Esophagus squamous epithelium (tissue), 5 donors: ENCODE measurements at regions not wholly inside any gene's neighbourhood (a gene's known extent, or its start where the extent isn't known, plus 50 kb on each side); places are given as distances from the start of the nearest gene placed in this dataset.

Source experiments
- DNase-seq: peaks from one replicate; lab custom pipeline; 2025; lab: John Stamatoyannopoulos, UW
- H3K27ac ChIP-seq, 4 donors: fragments of 200-600 bp; sonication (generic); one replicate each; pipeline ENCODE4 v1.5.1; 2016 to 2019; ENCODE audit warnings: mild to moderate bottlenecking in 1 of 4
- H3K27me3 ChIP-seq, 4 donors: fragments of 200-600 bp; sonication (generic); 1 replicate in 3 of 4; 2 replicates in 1 of 4; pipeline versions ENCODE4 v1.5.1 to v1.6.0; 2017 to 2021; ENCODE audit warnings: antibody characterized with exemption in 1 of 4
- H3K36me3 ChIP-seq, 3 donors: fragments of 200-600 bp; sonication (generic); one replicate each; pipeline ENCODE4 v1.5.1; 2016 to 2019
- H3K4me1 ChIP-seq, 3 donors: fragments of 200-600 bp; sonication (generic); one replicate each; pipeline ENCODE4 v1.5.1; 2017 to 2019
- H3K4me3 ChIP-seq, 4 donors: fragments of 200-600 bp; sonication (generic); 1 replicate in 3 of 4; 2 replicates in 1 of 4; pipeline ENCODE4 v1.5.1; 2016 to 2019; ENCODE audit warnings: mild to moderate bottlenecking in 2 of 4, moderate library complexity in 1 of 4
- H3K9me3 ChIP-seq, 3 donors: fragments of 200-600 bp; sonication (generic); one replicate each; pipeline ENCODE4 v1.5.1; 2016 to 2019
- CTCF ChIP-seq, 6 experiments: fragments of 450-650 bp in 4 of 6; fragments of 200-600 bp in 2 of 6; sonication (generic) in 2 of 6; IDR thresholded peaks; one replicate each; pipeline ENCODE4 v1.5.1; 2016 to 2019; ENCODE audit warnings: antibody characterized with exemption in 6 of 6, mild to moderate bottlenecking in 4 of 6, moderate library complexity in 4 of 6
- POLR2A ChIP-seq, 4 donors: fragments of 450-650 bp; IDR thresholded peaks; one replicate each; pipeline ENCODE4 v1.6.1; 2017; ENCODE audit warnings: antibody characterized with exemption in 4 of 4, mild to moderate bottlenecking in 4 of 4, moderate library complexity in 3 of 4
- WGBS, 2 donors: methylation state at CpG; one replicate each; pipeline ENCODE4 v1.1.5; 2018; 5-methylcytosine and 5-hydroxymethylcytosine counted together
- intact Hi-C: fragments of 100-400 bp; cut with DNase I; formaldehyde crosslinking; loops from one replicate; pipeline ENCODE4 v1.15.0; 2022
- donor health status: DM: yes; HTN: yes; CAD: no.

GRCh38 chr9:103757062-103757461, 337.0 kb upstream of the SMC2 start:
- 40 to 43% methylated on average over 3 of the region's 3 CpGs for WGBS, 2 donors
- no peak for DNase-seq
- Histone ChIP-seq H3K36me3 (no peaks in the 10 kb centered on the region), H3K9me3 (no peaks in the 10 kb centered on the region), H3K27me3 (no peaks in the 10 kb centered on the region), H3K4me1 (peaks cover 0 to 15% (median 13%) of the 10 kb centered on the region in 3 donors), H3K27ac (no peak overlapping the region), H3K4me3 (no peak overlapping the region)
- no peak for TF ChIP-seq CTCF (IDR thresholded peaks at IDR 0.05)
- no peak for TF ChIP-seq POLR2A (IDR thresholded peaks at IDR 0.05)
- intact Hi-C loops, result no loop called here

DNA sequence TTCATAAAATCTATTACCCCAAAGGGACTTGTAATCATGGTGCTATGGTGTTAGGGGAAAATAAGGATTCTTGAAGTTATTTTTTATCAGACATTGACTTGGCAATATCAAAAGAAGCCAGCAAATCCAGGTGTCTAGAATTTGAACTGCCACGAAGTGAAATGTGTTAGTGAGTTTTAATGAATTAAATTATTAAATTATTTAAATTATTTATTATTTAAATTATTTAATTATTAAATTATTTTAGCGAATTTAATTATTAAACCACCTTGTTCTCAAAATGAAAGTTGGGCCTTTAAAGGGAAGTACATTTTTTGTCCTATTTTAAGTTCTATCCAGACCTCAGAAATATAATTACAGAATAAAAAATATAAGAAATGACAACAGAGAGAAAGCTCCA, 332.6 kb upstream of the SMC2 start:
- H3K4me1 ChIP-seq, result peaks cover 0 to 7% (median 7%) of the 10 kb centered on the region in 3 donors
- H3K9me3 ChIP-seq, result no peaks in the 10 kb centered on the region
- intact Hi-C loops, result no loop called here
- H3K36me3 ChIP-seq, result no peaks in the 10 kb centered on the region
- no peak overlapping the region for H3K4me3 ChIP-seq
- no peak overlapping the region for H3K27ac ChIP-seq
- H3K27me3 ChIP-seq, result no peaks in the 10 kb centered on the region
- 50 to 58% methylated on average over 2 of the region's 2 CpGs for WGBS, 2 donors
- no peak for DNase-seq
- no peak for TF ChIP-seq POLR2A (IDR thresholded peaks at IDR 0.05)
- TF ChIP-seq CTCF (IDR thresholded peaks at IDR 0.05), result no peak

DNA sequence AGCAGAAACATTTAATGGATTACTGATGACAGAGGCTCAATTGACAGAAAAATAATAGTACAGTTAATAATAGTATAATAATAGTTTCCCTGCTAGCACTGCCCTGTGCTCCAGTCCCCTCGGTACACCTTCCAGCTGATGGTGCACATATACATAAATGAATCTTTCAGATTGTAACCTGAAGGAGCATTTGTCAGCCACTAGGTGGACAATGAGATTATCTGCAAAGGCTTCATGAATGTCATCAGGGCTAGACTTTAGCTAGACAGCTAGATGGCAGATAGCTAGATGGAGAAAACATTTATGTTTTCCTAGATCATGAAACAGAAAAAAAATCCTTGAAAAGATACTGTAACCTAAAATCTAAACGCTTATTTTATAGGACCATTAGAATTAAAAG, 304.4 kb upstream of the SMC2 start:
- intact Hi-C loops, result no loop called here

DNA sequence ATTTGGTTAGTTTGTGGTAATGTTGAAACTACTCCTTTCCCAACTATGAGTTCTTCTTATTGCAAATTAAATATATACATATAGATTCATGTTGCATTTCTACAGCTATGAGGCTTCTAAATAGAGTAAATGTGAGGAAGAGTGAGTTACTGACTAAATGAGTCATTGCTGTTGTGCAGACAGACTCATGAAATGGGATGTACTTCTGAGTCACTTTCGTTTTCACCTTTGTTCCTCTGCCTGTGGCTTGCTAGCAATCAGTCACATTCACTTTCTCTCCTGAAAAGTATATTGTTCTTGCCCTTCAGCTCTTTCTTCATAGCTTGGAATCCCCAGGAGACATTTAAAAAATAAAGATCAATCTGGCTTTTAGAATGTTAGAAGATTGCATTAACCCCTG, 295.5 kb upstream of the SMC2 start:
- TF ChIP-seq POLR2A (IDR thresholded peaks at IDR 0.05) (no peak), CTCF (IDR thresholded peaks at IDR 0.05) (no peak)
- intact Hi-C loops, result no loop called here
- 7 to 30% methylated on average over 1 of the region's 1 CpG for WGBS, 2 donors
- H3K36me3 ChIP-seq, result no peaks in the 10 kb centered on the region
- H3K4me3 ChIP-seq, result no peak overlapping the region
- DNase-seq, result no peak
- no peaks in the 10 kb centered on the region for H3K9me3 ChIP-seq
- no peak overlapping the region for H3K27ac ChIP-seq
- no peaks in the 10 kb centered on the region for H3K27me3 ChIP-seq
- no peaks in the 10 kb centered on the region for H3K4me1 ChIP-seq

More for the DNA sequence above, 304.4 kb upstream of the SMC2 start:
- Histone ChIP-seq H3K4me1 (no peaks in the 10 kb centered on the region), H3K36me3 (no peaks in the 10 kb centered on the region), H3K9me3 (no peaks in the 10 kb centered on the region), H3K4me3 (no peak overlapping the region), H3K27me3 (no peaks in the 10 kb centered on the region), H3K27ac (no peak overlapping the region)
- TF ChIP-seq CTCF (IDR thresholded peaks at IDR 0.05) (peak in 5 of 6 experiments; percentile 6 to 37 (median 14)), POLR2A (IDR thresholded peaks at IDR 0.05) (no peak)
- 56 to 76% methylated on average over 2 of the region's 2 CpGs for WGBS, 2 donors
- no peak for DNase-seq

- DNase-seq, result no peak
- no peaks in the 10 kb centered on the region for H3K9me3 ChIP-seq
- H3K27me3 ChIP-seq, result no peaks in the 10 kb centered on the region
- WGBS, 2 donors, result 60 to 74% methylated on average over 1 of the region's 1 CpG
- TF ChIP-seq POLR2A (IDR thresholded peaks at IDR 0.05) (no peak), CTCF (IDR thresholded peaks at IDR 0.05) (no peak)
- no peaks in the 10 kb centered on the region for H3K36me3 ChIP-seq
- intact Hi-C loops, result no loop called here
- H3K4me1 ChIP-seq, result no peaks in the 10 kb centered on the region
- no peak overlapping the region for H3K27ac ChIP-seq
- H3K4me3 ChIP-seq, result no peak overlapping the region
Measured at GRCh38 chr9:103799959-103800358, 294.1 kb upstream of the SMC2 start.
